ENCODE measurements at regions not wholly inside any gene's neighbourhood (a gene's known extent, or its start where the extent isn't known, plus 50 kb on each side); places are given as distances from the start of the nearest gene placed in this dataset.

- Histone ChIP-seq H2AFZ (ENCODE audit: low read depth) (no peak overlapping the region), H3K4me1 (ENCODE audit: low read depth, poor library complexity, severe bottlenecking) (no peaks in the 10 kb centered on the region), H3K27me3 (ENCODE audit: insufficient read depth, low read depth) (no peaks in the 10 kb centered on the region), H3K79me2 (ENCODE audit: insufficient read depth, low read depth) (no peaks in the 10 kb centered on the region), H3K27ac (no peak overlapping the region), H3K4me2 (no peak overlapping the region), H3K9ac (no peak overlapping the region), H3K36me3 (ENCODE audit: insufficient read depth) (no peaks in the 10 kb centered on the region), H3K4me3 (IDR thresholded peaks at IDR 0.05; ENCODE audit: insufficient read depth, low read depth, low read length) (no peak overlapping the region), H4K20me1 (ENCODE audit: insufficient read depth) (no peaks in the 10 kb centered on the region)
- no peak for TF ChIP-seq CTCF (conservative IDR thresholded peaks at IDR 0.05; ENCODE audit: low read depth, low read length)
Observed at GRCh38 chr10:118910702-118911101, 118.8 kb upstream of the NANOS1 start.

DNA sequence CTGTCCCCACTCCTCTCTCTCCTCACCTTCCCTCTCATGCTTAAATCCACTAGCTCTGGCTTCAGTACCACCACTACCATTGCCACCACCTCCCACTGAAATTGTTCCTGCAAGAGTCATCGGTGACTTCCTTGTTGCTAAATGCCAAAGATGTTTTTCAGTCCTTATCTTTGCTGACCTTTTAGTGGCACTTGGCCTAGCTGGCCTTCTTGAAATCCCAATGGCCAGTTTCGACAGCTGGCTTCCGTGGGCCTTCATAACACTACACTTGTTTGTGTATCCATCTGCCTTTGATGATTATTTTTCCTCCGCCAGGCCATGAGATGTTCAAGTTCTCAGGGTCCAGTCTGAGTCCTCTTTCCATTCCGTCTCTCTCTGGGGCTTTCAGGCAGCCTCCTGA lies 118.2 kb upstream of the NANOS1 start:
- Histone ChIP-seq H3K4me1 (ENCODE audit: low read depth, poor library complexity, severe bottlenecking) (no peaks in the 10 kb centered on the region), H4K20me1 (ENCODE audit: insufficient read depth) (no peaks in the 10 kb centered on the region), H3K27ac (no peak overlapping the region), H3K4me2 (no peak overlapping the region), H3K27me3 (ENCODE audit: insufficient read depth, low read depth) (no peaks in the 10 kb centered on the region), H3K79me2 (ENCODE audit: insufficient read depth, low read depth) (no peaks in the 10 kb centered on the region), H2AFZ (ENCODE audit: low read depth) (no peak overlapping the region), H3K9ac (no peak overlapping the region), H3K4me3 (IDR thresholded peaks at IDR 0.05; ENCODE audit: insufficient read depth, low read depth, low read length) (no peak overlapping the region), H3K36me3 (ENCODE audit: insufficient read depth) (no peaks in the 10 kb centered on the region)
- no peak for TF ChIP-seq CTCF (conservative IDR thresholded peaks at IDR 0.05; ENCODE audit: low read depth, low read length)

DNA sequence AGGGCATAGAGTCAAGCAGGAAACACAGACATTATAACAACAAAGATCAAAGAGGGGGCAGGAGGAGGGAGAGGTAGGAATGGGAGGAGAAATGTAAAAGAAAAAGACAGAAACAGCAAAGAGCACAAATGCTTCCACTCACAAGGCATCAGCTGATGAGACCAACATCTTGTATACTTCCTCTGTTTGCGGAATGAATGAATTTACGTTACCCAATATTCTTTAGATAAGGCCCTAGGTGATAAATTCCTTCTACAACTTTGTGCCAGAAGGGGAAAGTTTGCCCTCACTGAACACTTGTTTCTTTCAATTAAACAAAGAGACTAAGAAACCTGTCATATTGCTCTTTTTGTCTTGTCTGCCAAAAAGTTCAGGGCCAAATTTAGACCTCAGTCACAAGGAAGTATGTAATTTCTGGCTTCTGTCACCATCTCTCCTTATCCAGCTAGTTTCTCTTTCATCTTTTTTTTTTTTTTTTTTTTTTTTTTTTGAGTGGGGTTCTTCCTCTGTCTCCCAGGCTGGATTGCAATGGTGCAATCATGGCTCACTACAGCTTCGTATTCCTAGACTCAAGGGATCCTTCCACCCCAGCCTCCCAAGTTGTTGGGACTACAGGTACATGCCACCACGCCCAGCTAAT lies 116.4 kb upstream of the NANOS1 start:
- H3K27ac ChIP-seq: no peak overlapping the region
- H3K4me2 ChIP-seq: no peak overlapping the region
- H3K36me3 ChIP-seq (ENCODE audit: insufficient read depth): no peaks in the 10 kb centered on the region
- no peak overlapping the region for H3K9ac ChIP-seq
- H2AFZ ChIP-seq (ENCODE audit: low read depth): no peak overlapping the region
- no peak for TF ChIP-seq CTCF (conservative IDR thresholded peaks at IDR 0.05; ENCODE audit: low read depth, low read length)
- no peaks in the 10 kb centered on the region for H3K27me3 ChIP-seq (ENCODE audit: insufficient read depth, low read depth)
- no peaks in the 10 kb centered on the region for H4K20me1 ChIP-seq (ENCODE audit: insufficient read depth)
- H3K4me3 ChIP-seq (IDR thresholded peaks at IDR 0.05; ENCODE audit: insufficient read depth, low read depth, low read length): no peak overlapping the region
- H3K79me2 ChIP-seq (ENCODE audit: insufficient read depth, low read depth): no peaks in the 10 kb centered on the region
- peaks cover under 1% of the 10 kb centered on the region for H3K4me1 ChIP-seq (ENCODE audit: low read depth, poor library complexity, severe bottlenecking)

- no peak overlapping the region for H3K9ac ChIP-seq
- H3K79me2 ChIP-seq (ENCODE audit: insufficient read depth, low read depth): no peaks in the 10 kb centered on the region
- no peak overlapping the region for H3K4me3 ChIP-seq (IDR thresholded peaks at IDR 0.05; ENCODE audit: insufficient read depth, low read depth, low read length)
- H4K20me1 ChIP-seq (ENCODE audit: insufficient read depth): no peaks in the 10 kb centered on the region
- no peaks in the 10 kb centered on the region for H3K36me3 ChIP-seq (ENCODE audit: insufficient read depth)
- no peaks in the 10 kb centered on the region for H3K27me3 ChIP-seq (ENCODE audit: insufficient read depth, low read depth)
- H3K4me1 ChIP-seq (ENCODE audit: low read depth, poor library complexity, severe bottlenecking): peaks cover 8% of the 10 kb centered on the region
- no peak overlapping the region for H3K4me2 ChIP-seq
- H3K27ac ChIP-seq: no peak overlapping the region
- H2AFZ ChIP-seq (ENCODE audit: low read depth): no peak overlapping the region
- TF ChIP-seq CTCF (conservative IDR thresholded peaks at IDR 0.05; ENCODE audit: low read depth, low read length): no peak
Observed at GRCh38 chr10:118913825-118914224, 115.7 kb upstream of the NANOS1 start.
